Ishikawa (cell line): ENCODE measurements at regions not wholly inside any gene's neighbourhood (a gene's known extent, or its start where the extent isn't known, plus 50 kb on each side); places are given as distances from the start of the nearest gene placed in this dataset.

Experiments
- CEBPB ChIP-seq: IDR thresholded peaks from 2 replicates; pipeline ENCODE4 v1.6.1; 2012
- CREB1 ChIP-seq: IDR thresholded peaks from 2 replicates; pipeline ENCODE4 v1.6.1; 2012; ENCODE audit warnings: low read depth
- EGR1 ChIP-seq: IDR thresholded peaks from 2 replicates; pipeline ENCODE4 v1.6.1; 2012
- EP300 ChIP-seq: IDR thresholded peaks from 2 replicates; pipeline ENCODE4 v1.6.1; 2012; ENCODE audit warnings: borderline replicate concordance
- FOXM1 ChIP-seq: IDR thresholded peaks from 2 replicates; pipeline ENCODE4 v1.6.1; 2012; ENCODE audit warnings: low read depth, borderline replicate concordance
- MAX ChIP-seq: IDR thresholded peaks from 2 replicates; pipeline ENCODE4 v1.6.1; 2012
- NFIC ChIP-seq: IDR thresholded peaks from 2 replicates; pipeline ENCODE4 v1.6.1; 2012
- RAD21 ChIP-seq: IDR thresholded peaks from 2 replicates; pipeline ENCODE4 v1.6.1; 2012; ENCODE audit warnings: low read depth
- REST ChIP-seq: IDR thresholded peaks from 2 replicates; pipeline ENCODE4 v1.6.1; 2012; ENCODE audit warnings: low read depth, mild to moderate bottlenecking
- TAF1 ChIP-seq: IDR thresholded peaks from 2 replicates; pipeline ENCODE4 v1.6.1; 2012; ENCODE audit warnings: low read depth, mild to moderate bottlenecking
- TCF12 ChIP-seq: IDR thresholded peaks from 2 replicates; pipeline ENCODE4 v1.6.1; 2012; ENCODE audit warnings: low read depth
- TEAD4 ChIP-seq: IDR thresholded peaks from 2 replicates; pipeline ENCODE4 v1.6.1; 2012
- USF1 ChIP-seq: IDR thresholded peaks from 2 replicates; pipeline ENCODE4 v1.6.1; 2012
- YY1 ChIP-seq: IDR thresholded peaks from 2 replicates; pipeline ENCODE4 v1.6.1; 2012; ENCODE audit warnings: low read depth
- ZBTB7A ChIP-seq: IDR thresholded peaks from 2 replicates; pipeline ENCODE4 v1.6.1; 2012; ENCODE audit warnings: low read depth

- TF ChIP-seq YY1 (no peak), EGR1 (no peak), CREB1 (no peak), TEAD4 (no peak), EP300 (no peak), NFIC (no peak), ZBTB7A (no peak), FOXM1 (no peak), CEBPB (no peak), TAF1 (no peak), REST (no peak), TCF12 (no peak), USF1 (no peak), RAD21 (no peak), MAX (no peak)
Observed at GRCh38 chr12:5204271-5204670, 160.6 kb downstream of the KCNA5 start.

- TF ChIP-seq TAF1, result no peak
- TF ChIP-seq USF1, result peak; percentile 33; the same call in 1 of the 2 replicates
Observed at GRCh38 chr12:5204831-5205230, 161.2 kb downstream of the KCNA5 start.

GRCh38 chr12:5206401-5207175, 162.9 kb downstream of the KCNA5 start:
- TF ChIP-seq YY1 (no peak), TAF1 (no peak), TEAD4 (no peak), CEBPB (no peak), MAX (no peak), CREB1 (no peak), EGR1 (no peak), FOXM1 (no peak), NFIC (no peak), ZBTB7A (no peak), REST (no peak), EP300 (no peak), USF1 (no peak)

- TF ChIP-seq TCF12, result no peak
- no peak for TF ChIP-seq TEAD4
- TF ChIP-seq YY1, result no peak
- no peak for TF ChIP-seq ZBTB7A
- TF ChIP-seq FOXM1, result no peak
- no peak for TF ChIP-seq EGR1
- no peak for TF ChIP-seq TAF1
- TF ChIP-seq CREB1, result no peak
- no peak for TF ChIP-seq CEBPB
- TF ChIP-seq USF1, result no peak
- TF ChIP-seq MAX, result no peak
- TF ChIP-seq NFIC, result no peak
- TF ChIP-seq REST, result no peak
- TF ChIP-seq EP300, result no peak
- no peak for TF ChIP-seq RAD21
Observed at GRCh38 chr12:5210179-5210922, 166.7 kb downstream of the KCNA5 start.
